HCT116 (cell line): ENCODE measurements at regions not wholly inside any gene's neighbourhood (a gene's known extent, or its start where the extent isn't known, plus 50 kb on each side); places are given as distances from the start of the nearest gene placed in this dataset.

Source experiments
- ATAC-seq: fragments of 200-7000 bp; cut with Tn5 transposase; 2 replicates; pipeline ENCODE4 v1.9.1; 2020; ENCODE audit warnings: mild to moderate bottlenecking, moderate library complexity
- BruUV-seq: library from RNA; stranded (reverse); fragments of 400-500 nt; replicated peaks from 2 replicates; lab custom pipeline; 2021; lab: Mats Ljungman, UMichigan
- CTCF ChIA-PET: fragments of 300-600 bp; sonication (Branson Sonifier 250); formaldehyde crosslinking; loops from one replicate; lab custom pipeline; 2021; ENCODE audit warnings: antibody characterized with exemption; lab: Charles Lee
- POLR2A ChIA-PET: fragments of 300-600, 350-600 bp; sonication (Branson Sonifier 250); formaldehyde crosslinking; loops from one replicate; lab custom pipeline; 2021; ENCODE audit warnings: antibody characterized with exemption; lab: Charles Lee
- RAD21 ChIA-PET, 2 experiments: fragments of 300-600 bp; sonication (Branson Sonifier 250); formaldehyde crosslinking; loops; one replicate each; lab custom pipeline; 2023; ENCODE audit warnings: low total read pairs in 2 of 2; ENCODE audit not compliant: uncharacterized antibody in 2 of 2, unreplicated experiment in 2 of 2, low non-redundant PET in 1 of 2; lab: Charles Lee
- DNase-seq: peaks from one replicate; pipeline ENCODE4 v3.0.0-alpha.2; 2010; ENCODE audit warnings: low read depth, low spot score
- H2AFZ ChIP-seq: fragments of 200-600 bp; shearing (Covaris generic), sonication (generic); 2 replicates; pipeline ENCODE4 v1.6.1; 2017; ENCODE audit warnings: low read depth, mixed run types, mixed read lengths, antibody characterized with exemption, low read length; ENCODE audit not compliant: poor library complexity, severe bottlenecking
- H3K27ac ChIP-seq: 2 replicates; pipeline ENCODE4 v1.5.1; 2012; ENCODE audit warnings: low read depth, low read length
- H3K27me3 ChIP-seq: fragments of 200-600 bp; sonication (generic); 2 replicates; pipeline ENCODE4 v1.6.1; 2016; ENCODE audit warnings: mixed run types, low read length, mixed read lengths; ENCODE audit not compliant: insufficient read depth
- H3K36me3 ChIP-seq, 2 experiments: fragments of 200-500 bp in 1 of 2; fragments of 200-600 bp in 1 of 2; sonication (Bioruptor generic) in 1 of 2; sonication (generic) in 1 of 2; 2 replicates each; pipeline versions ENCODE4 v1.5.1 to v1.6.1; 2014 to 2016; ENCODE audit warnings: low read length in 2 of 2, inconsistent platforms in 1 of 2, mixed read lengths in 1 of 2, mixed run types in 1 of 2; ENCODE audit not compliant: insufficient read depth in 2 of 2, control insufficient read depth in 1 of 2
- H3K4me1 ChIP-seq, 2 experiments: fragments of 200-600 bp in 1 of 2; sonication (generic) in 1 of 2; 2 replicates each; pipeline versions ENCODE4 v1.5.1 to v1.6.1; 2012 to 2017; ENCODE audit warnings: low read length in 2 of 2, inconsistent platforms in 1 of 2, mild to moderate bottlenecking in 1 of 2, mixed read lengths in 1 of 2, mixed run types in 1 of 2, moderate library complexity in 1 of 2; ENCODE audit not compliant: insufficient read depth in 2 of 2, control insufficient read depth in 1 of 2
- H3K4me2 ChIP-seq: fragments of 200-600 bp; sonication (generic); 2 replicates; pipeline ENCODE4 v1.6.1; 2017; ENCODE audit warnings: mixed run types, low read length, mixed read lengths
- H3K4me3 ChIP-seq, 2 experiments: fragments of 200-600 bp in 1 of 2; sonication (generic) in 1 of 2; replicated peaks in 1 of 2; 2 replicates each; pipeline ENCODE4 v1.5.1; 2011 to 2016; ENCODE audit warnings: low read length in 2 of 2, control low read depth in 1 of 2, low read depth in 1 of 2, mild to moderate bottlenecking in 1 of 2, mixed read lengths in 1 of 2, mixed run types in 1 of 2
- H3K79me2 ChIP-seq: fragments of 200-600 bp; sonication (generic); 2 replicates; pipeline ENCODE4 v1.6.1; 2017; ENCODE audit warnings: mild to moderate bottlenecking, mixed run types, low read length, moderate library complexity, mixed read lengths; ENCODE audit not compliant: insufficient read depth
- H3K9ac ChIP-seq: fragments of 200-600 bp; sonication (generic); 2 replicates; pipeline ENCODE4 v1.6.1; 2016; ENCODE audit warnings: low read length, mixed read lengths
- H3K9me2 ChIP-seq: fragments of 200-600 bp; sonication (generic), shearing (Covaris generic); 2 replicates; pipeline ENCODE4 v1.6.1; 2017; ENCODE audit warnings: mixed run types, mild to moderate bottlenecking, moderate library complexity; ENCODE audit not compliant: insufficient read depth
- H3K9me3 ChIP-seq, 2 experiments: fragments of 200-500 bp in 1 of 2; fragments of 200-600 bp in 1 of 2; sonication (Bioruptor generic) in 1 of 2; sonication (generic) in 1 of 2; 2 replicates each; pipeline ENCODE4 v1.6.1; 2014 to 2017; ENCODE audit warnings: low read length in 2 of 2, mixed read lengths in 2 of 2, inconsistent platforms in 1 of 2, low read depth in 1 of 2, mild to moderate bottlenecking in 1 of 2, mixed run types in 1 of 2, moderate library complexity in 1 of 2; ENCODE audit not compliant: control insufficient read depth in 1 of 2, insufficient read depth in 1 of 2
- H4K20me1 ChIP-seq: fragments of 200-600 bp; sonication (generic), shearing (Covaris generic); 2 replicates; pipeline ENCODE4 v1.6.1; 2017; ENCODE audit warnings: mixed run types, mild to moderate bottlenecking, moderate library complexity; ENCODE audit not compliant: insufficient read depth
- CBX3 ChIP-seq: IDR thresholded peaks from 2 replicates; pipeline ENCODE4 v1.6.1; 2012; ENCODE audit warnings: low read depth
- EGR1 ChIP-seq: IDR thresholded peaks from 2 replicates; pipeline ENCODE4 v1.6.1; 2012; ENCODE audit warnings: low read depth
- EZH2 ChIP-seq: fragments of 200-600 bp; sonication (generic); IDR thresholded peaks from 2 replicates; pipeline ENCODE4 v1.6.1; 2017; ENCODE audit warnings: antibody characterized with exemption, mixed run types
- EZH2phosphoT487 ChIP-seq: fragments of 200-600 bp; IDR thresholded peaks from 2 replicates; pipeline ENCODE4 v1.6.1; 2018; ENCODE audit warnings: antibody characterized with exemption, borderline replicate concordance
- FOSL1 ChIP-seq: IDR thresholded peaks from 2 replicates; pipeline ENCODE4 v1.6.1; 2012; ENCODE audit warnings: low read depth
- JUND ChIP-seq: IDR thresholded peaks from 2 replicates; pipeline ENCODE4 v1.6.1; 2012
- MAX ChIP-seq: IDR thresholded peaks from 2 replicates; pipeline ENCODE4 v1.6.1; 2012
- POLR2A ChIP-seq: IDR thresholded peaks from 2 replicates; pipeline ENCODE4 v1.7.0; 2011; ENCODE audit warnings: borderline replicate concordance; ENCODE audit not compliant: insufficient read depth, insufficient read length; ENCODE audit errors: extremely low read depth
- POLR2AphosphoS5 ChIP-seq: IDR thresholded peaks from 2 replicates; pipeline ENCODE4 v1.6.1; 2011; ENCODE audit warnings: mild to moderate bottlenecking, low read depth, low read length, moderate library complexity
- RAD21 ChIP-seq: IDR thresholded peaks from 2 replicates; pipeline ENCODE4 v1.6.1; 2012; ENCODE audit warnings: low read depth, mild to moderate bottlenecking
- SIN3A ChIP-seq: IDR thresholded peaks from 2 replicates; pipeline ENCODE4 v1.6.1; 2012; ENCODE audit warnings: low read depth
- SP1 ChIP-seq: IDR thresholded peaks from 2 replicates; pipeline ENCODE4 v1.6.1; 2012; ENCODE audit warnings: low read depth
- SRF ChIP-seq: IDR thresholded peaks from 2 replicates; pipeline ENCODE4 v1.6.1; 2012; ENCODE audit warnings: low read depth
- TCF7L2 ChIP-seq: IDR thresholded peaks from 2 replicates; pipeline ENCODE4 v1.7.0; 2011; ENCODE audit warnings: borderline replicate concordance, inconsistent platforms; ENCODE audit not compliant: insufficient read depth, insufficient read length; ENCODE audit errors: extremely low read depth
- YY1 ChIP-seq: IDR thresholded peaks from 2 replicates; pipeline ENCODE4 v1.6.1; 2011; ENCODE audit warnings: low read length, low read depth, moderate library complexity, mild to moderate bottlenecking; ENCODE audit not compliant: insufficient replicate concordance; ENCODE audit errors: extremely low read depth
- ZFX ChIP-seq: fragments of 450-650 bp; IDR thresholded peaks from 2 replicates; pipeline ENCODE4 v1.6.1; 2017
- ZNF274 ChIP-seq: fragments of 200-500 bp; sonication (Bioruptor generic); IDR thresholded peaks from 2 replicates; pipeline ENCODE4 v1.6.1; 2014; ENCODE audit warnings: mild to moderate bottlenecking, low read depth, low read length, inconsistent platforms
- intact Hi-C: fragments of 100-400 bp; cut with micrococcal nuclease; formaldehyde crosslinking; loops from 2 replicates; pipeline ENCODE4 v1.10.0; 2022
- TF ChIP-seq, protein P1 (sequence below), 3 experiments: fragments of 200-600 bp in 1 of 3; sonication (generic) in 1 of 3; IDR thresholded peaks in 2 of 3; conservative IDR thresholded peaks in 1 of 3; 2 replicates each; pipeline ENCODE4 v1.5.1; 2012 to 2017; ENCODE audit warnings: low read depth in 2 of 3, low read length in 2 of 3, antibody characterized with exemption in 1 of 3, borderline replicate concordance in 1 of 3, control low read depth in 1 of 3, mild to moderate bottlenecking in 1 of 3, mixed read lengths in 1 of 3, mixed run types in 1 of 3, moderate library complexity in 1 of 3; ENCODE audit not compliant: insufficient read depth in 1 of 3
- TF ChIP-seq, protein P2 (sequence below): IDR thresholded peaks from 2 replicates; pipeline ENCODE4 v1.6.1; 2012

- Histone ChIP-seq H3K9me2 (no peaks in the 10 kb centered on the region), H3K27ac (no peak overlapping the region), H3K4me3 (no peak overlapping the region), H3K4me1 (no peaks in the 10 kb centered on the region), H3K79me2 (no peaks in the 10 kb centered on the region), H3K9ac (no peak overlapping the region), H4K20me1 (no peaks in the 10 kb centered on the region), H2AFZ (no peak overlapping the region), H3K27me3 (no peaks in the 10 kb centered on the region), H3K36me3 (no peaks in the 10 kb centered on the region), H3K4me2 (no peak overlapping the region), H3K9me3 (peaks cover 0 to 18% of the 10 kb centered on the region in 2 experiments; a peak in 2 of 4 replicates)
- ChIA-PET POLR2A (no interaction called here), CTCF (no interaction called here), RAD21 (no interaction called here)
- intact Hi-C loops, result no loop called here
- TF ChIP-seq RAD21, result no peak
- TF ChIP-seq POLR2A, result no peak
- no peak for TF ChIP-seq EZH2
- TF ChIP-seq ZNF274, result no peak
- no peak for TF ChIP-seq EGR1
- no peak for TF ChIP-seq ZFX
- TF ChIP-seq YY1, result no peak
- no peak for TF ChIP-seq FOSL1
- BruUV-seq, result no TSS peak
- ATAC-seq (no peak), DNase-seq (no peak)
Measured at GRCh38 chr5:166365164-166365563, 1926.3 kb upstream of the WWC1 start.

- Histone ChIP-seq H3K79me2 (no peaks in the 10 kb centered on the region), H2AFZ (no peak overlapping the region), H3K4me3 (no peak overlapping the region), H3K4me2 (no peak overlapping the region), H3K9ac (no peak overlapping the region), H3K9me3 (peaks cover 0 to 21% of the 10 kb centered on the region in 2 experiments; a peak in 2 of 4 replicates), H3K27me3 (no peaks in the 10 kb centered on the region), H3K4me1 (no peaks in the 10 kb centered on the region), H3K36me3 (no peaks in the 10 kb centered on the region), H4K20me1 (no peaks in the 10 kb centered on the region), H3K9me2 (no peaks in the 10 kb centered on the region), H3K27ac (no peak overlapping the region)
- RAD21 ChIA-PET, result interaction anchor here in 1 of 2 experiments (0.5 kb wide), 1 partner anchor 538 kb away, joined by 3 read pairs; no protein-coding TSS in a partner anchor
- no peak for ATAC-seq
- CTCF ChIA-PET, result no interaction called here
- DNase-seq, result no peak
- no TSS peak for BruUV-seq
- POLR2A ChIA-PET, result no interaction called here
- intact Hi-C loops, result no loop called here
- no peak for TF ChIP-seq EZH2phosphoT487
- TF ChIP-seq MAX, result no peak
- TF ChIP-seq POLR2A, result no peak
- no peak for TF ChIP-seq EGR1
- no peak for TF ChIP-seq YY1
- no peak for TF ChIP-seq ZNF274
- no peak for TF ChIP-seq POLR2AphosphoS5
- no peak for TF ChIP-seq CBX3
- TF ChIP-seq, protein P1, sequence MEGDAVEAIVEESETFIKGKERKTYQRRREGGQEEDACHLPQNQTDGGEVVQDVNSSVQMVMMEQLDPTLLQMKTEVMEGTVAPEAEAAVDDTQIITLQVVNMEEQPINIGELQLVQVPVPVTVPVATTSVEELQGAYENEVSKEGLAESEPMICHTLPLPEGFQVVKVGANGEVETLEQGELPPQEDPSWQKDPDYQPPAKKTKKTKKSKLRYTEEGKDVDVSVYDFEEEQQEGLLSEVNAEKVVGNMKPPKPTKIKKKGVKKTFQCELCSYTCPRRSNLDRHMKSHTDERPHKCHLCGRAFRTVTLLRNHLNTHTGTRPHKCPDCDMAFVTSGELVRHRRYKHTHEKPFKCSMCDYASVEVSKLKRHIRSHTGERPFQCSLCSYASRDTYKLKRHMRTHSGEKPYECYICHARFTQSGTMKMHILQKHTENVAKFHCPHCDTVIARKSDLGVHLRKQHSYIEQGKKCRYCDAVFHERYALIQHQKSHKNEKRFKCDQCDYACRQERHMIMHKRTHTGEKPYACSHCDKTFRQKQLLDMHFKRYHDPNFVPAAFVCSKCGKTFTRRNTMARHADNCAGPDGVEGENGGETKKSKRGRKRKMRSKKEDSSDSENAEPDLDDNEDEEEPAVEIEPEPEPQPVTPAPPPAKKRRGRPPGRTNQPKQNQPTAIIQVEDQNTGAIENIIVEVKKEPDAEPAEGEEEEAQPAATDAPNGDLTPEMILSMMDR (IDR thresholded peaks at IDR 0.05 in 2 of 3, conservative IDR thresholded peaks at IDR 0.05 in 1 of 3; ENCODE audit: borderline replicate concordance in 1 of 3, insufficient read depth in 1 of 3, low read depth in 2 of 3, low read length in 2 of 3), result no peak
- no peak for TF ChIP-seq ZFX
- no peak for TF ChIP-seq SIN3A
- TF ChIP-seq SRF, result no peak
- TF ChIP-seq FOSL1, result no peak
- TF ChIP-seq SP1, result no peak
- TF ChIP-seq, protein P2, sequence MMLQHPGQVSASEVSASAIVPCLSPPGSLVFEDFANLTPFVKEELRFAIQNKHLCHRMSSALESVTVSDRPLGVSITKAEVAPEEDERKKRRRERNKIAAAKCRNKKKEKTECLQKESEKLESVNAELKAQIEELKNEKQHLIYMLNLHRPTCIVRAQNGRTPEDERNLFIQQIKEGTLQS, result no peak
- no peak for TF ChIP-seq TCF7L2
- no peak for TF ChIP-seq JUND
- no peak for TF ChIP-seq RAD21
Measured at GRCh38 chr5:166367391-166367790, 1924.1 kb upstream of the WWC1 start.
